ENCODE measurements at regions not wholly inside any gene's neighbourhood (a gene's known extent, or its start where the extent isn't known, plus 50 kb on each side); places are given as distances from the start of the nearest gene placed in this dataset.

GRCh38 chr15:31925541-31925940 is 104.8 kb upstream of the CHRNA7 start:
- no peak for DNase-seq

GRCh38 chr15:31930967-31931366 is 99.3 kb upstream of the CHRNA7 start:
- DNase-seq = peak in 1 of 2 experiments; percentile 1

- DNase-seq = no peak
Observed at GRCh38 chr15:31932576-31932975, 97.7 kb upstream of the CHRNA7 start.

- no peak for DNase-seq
Observed at GRCh38 chr15:31934821-31935220, 95.5 kb upstream of the CHRNA7 start.

- no peak for DNase-seq
Observed at GRCh38 chr15:31953478-31953877, 76.8 kb upstream of the CHRNA7 start.

GRCh38 chr15:31954374-31955172 is 75.7 kb upstream of the CHRNA7 start:
- no peak for DNase-seq

GRCh38 chr15:31955734-31956133 is 74.6 kb upstream of the CHRNA7 start:
- no peak for DNase-seq

GRCh38 chr15:31957581-31957980 is 72.7 kb upstream of the CHRNA7 start:
- no peak for DNase-seq

- DNase-seq = no peak
Observed at GRCh38 chr15:31964586-31965307, 65.6 kb upstream of the CHRNA7 start.

GRCh38 chr15:31970007-31970406 is 60.3 kb upstream of the CHRNA7 start:
- no peak for DNase-seq

GRCh38 chr15:31973197-31973596 is 57.1 kb upstream of the CHRNA7 start:
- no peak for DNase-seq

GRCh38 chr15:31974154-31974794 is 56.0 kb upstream of the CHRNA7 start:
- no peak for DNase-seq

GRCh38 chr15:31974855-31975829 is 55.2 kb upstream of the CHRNA7 start:
- no peak for DNase-seq

GRCh38 chr15:31975830-31976229 is 54.5 kb upstream of the CHRNA7 start:
- DNase-seq = no peak

- no peak for DNase-seq
Observed at GRCh38 chr15:31977138-31977537, 53.2 kb upstream of the CHRNA7 start.

- DNase-seq = peak; percentile 39 to 41
Observed at GRCh38 chr15:31977812-31978661, 52.3 kb upstream of the CHRNA7 start.
